Endothelial cell of umbilical vein (primary cell): ENCODE measurements at regions not wholly inside any gene's neighbourhood (a gene's known extent, or its start where the extent isn't known, plus 50 kb on each side); places are given as distances from the start of the nearest gene placed in this dataset.

Experiments
- BruUV-seq: library from RNA; stranded (reverse); fragments of 400-500 nt; replicated peaks from 2 replicates; lab custom pipeline; 2021; lab: Mats Ljungman, UMichigan
- CTCF ChIA-PET: fragments of 300-600, 350-600 bp; sonication (Branson Sonifier 250); formaldehyde crosslinking; loops from one replicate; lab custom pipeline; 2021; ENCODE audit warnings: antibody characterized with exemption, inconsistent platforms; lab: Charles Lee
- POLR2A ChIA-PET: fragments of 300-600, 350-600 bp; sonication (Branson Sonifier 250); formaldehyde crosslinking; loops from one replicate; lab custom pipeline; 2021; ENCODE audit warnings: antibody characterized with exemption, inconsistent platforms; lab: Charles Lee
- DNase-seq: peaks from one replicate; pipeline ENCODE4 v3.0.0-alpha.2; 2011; ENCODE audit warnings: low read depth, low spot score
- FAIRE-seq: peaks from 2 replicates; lab custom pipeline; 2011; peaks lifted over from hg19 to GRCh38; lab: Jason Lieb, UNC
- H2AFZ ChIP-seq: 2 replicates; pipeline ENCODE4 v1.6.0; 2012; ENCODE audit warnings: low read depth, low read length, control low read depth, inconsistent platforms
- H3K27ac ChIP-seq: 2 replicates; pipeline ENCODE4 v1.5.1; 2011; ENCODE audit warnings: low read depth, mild to moderate bottlenecking, control low read depth, low read length, moderate library complexity; ENCODE audit not compliant: insufficient read depth
- H3K27me3 ChIP-seq, 2 experiments: 2 replicates each; pipeline versions ENCODE4 v1.6.0 to v1.6.1; 2011; ENCODE audit warnings: low read length in 2 of 2, mixed read lengths in 1 of 2; ENCODE audit not compliant: control insufficient read depth in 2 of 2, insufficient read depth in 2 of 2
- H3K36me3 ChIP-seq, 2 experiments: 2 replicates in 1 of 2; 3 replicates in 1 of 2; pipeline ENCODE4 v1.5.1; 2011; ENCODE audit warnings: low read length in 2 of 2, mild to moderate bottlenecking in 1 of 2, moderate library complexity in 1 of 2; ENCODE audit not compliant: control insufficient read depth in 2 of 2, insufficient read depth in 2 of 2; ENCODE audit errors: extremely low read depth in 1 of 2
- H3K4me1 ChIP-seq: 3 replicates; pipeline ENCODE4 v1.5.1; 2011; ENCODE audit warnings: mild to moderate bottlenecking, low read length; ENCODE audit not compliant: control insufficient read depth, insufficient read depth; ENCODE audit errors: extremely low read depth
- H3K4me2 ChIP-seq: 2 replicates; pipeline ENCODE4 v1.6.1; 2011; ENCODE audit warnings: low read length, control low read depth, mixed read lengths; ENCODE audit not compliant: insufficient read depth
- H3K4me3 ChIP-seq, 3 experiments: fragments of 200-600 bp in 1 of 3; sonication (generic), shearing (Covaris generic) in 1 of 3; replicated peaks in 1 of 3; 2 replicates each; pipeline ENCODE4 v1.5.1; 2011 to 2016; ENCODE audit warnings: control low read depth in 3 of 3, low read length in 3 of 3, mild to moderate bottlenecking in 2 of 3, inconsistent platforms in 1 of 3, low read depth in 1 of 3, moderate library complexity in 1 of 3; ENCODE audit not compliant: insufficient read depth in 1 of 3
- H3K79me2 ChIP-seq: 2 replicates; pipeline ENCODE4 v1.6.0; 2012; ENCODE audit warnings: low read length, inconsistent platforms; ENCODE audit not compliant: control insufficient read depth, insufficient read depth
- H3K9ac ChIP-seq: replicated peaks from 2 replicates; pipeline ENCODE3; 2011; ENCODE audit warnings: low read length, control low read depth; ENCODE audit not compliant: insufficient read depth; ENCODE audit errors: extremely low read depth
- H3K9me1 ChIP-seq: replicated peaks from 3 replicates; pipeline ENCODE4 v1.6.0; 2011; ENCODE audit warnings: mild to moderate bottlenecking, low read length; ENCODE audit not compliant: control insufficient read depth, insufficient read depth; ENCODE audit errors: extremely low read depth
- H3K9me3 ChIP-seq: replicated peaks from 2 replicates; pipeline ENCODE4 v1.5.1; 2012; ENCODE audit warnings: low read length, inconsistent platforms; ENCODE audit not compliant: control insufficient read depth, insufficient read depth
- H4K20me1 ChIP-seq: replicated peaks from 2 replicates; pipeline ENCODE3; 2011; ENCODE audit warnings: mild to moderate bottlenecking, low read length; ENCODE audit not compliant: control insufficient read depth, insufficient read depth; ENCODE audit errors: extremely low read depth
- CTCF ChIP-seq, 2 donors: IDR thresholded peaks; 1 replicate in 1 of 2; 2 replicates in 1 of 2; pipeline ENCODE4 v1.5.1; 2011; ENCODE audit warnings: low read length in 2 of 2, mild to moderate bottlenecking in 2 of 2, moderate library complexity in 2 of 2, control low read depth in 1 of 2, inconsistent platforms in 1 of 2, low read depth in 1 of 2; ENCODE audit not compliant: insufficient read depth in 1 of 2; ENCODE audit errors: extremely low read depth in 1 of 2
- EZH2 ChIP-seq: IDR thresholded peaks from 2 replicates; pipeline ENCODE4 v1.6.1; 2012; ENCODE audit warnings: borderline replicate concordance, low read depth, mild to moderate bottlenecking, moderate library complexity, low read length, inconsistent platforms; ENCODE audit not compliant: severe bottlenecking
- FOS ChIP-seq: IDR thresholded peaks from 2 replicates; pipeline ENCODE4 v1.6.1; 2011; ENCODE audit warnings: mild to moderate bottlenecking, low read length, moderate library complexity, borderline replicate concordance; ENCODE audit not compliant: insufficient read depth
- GATA2 ChIP-seq: IDR thresholded peaks from 2 replicates; pipeline ENCODE4 v1.7.0; 2011; ENCODE audit warnings: low read depth, mild to moderate bottlenecking, moderate library complexity, mixed read lengths, low read length; ENCODE audit not compliant: insufficient read length, insufficient read depth
- JUN ChIP-seq: IDR thresholded peaks from 2 replicates; pipeline ENCODE4 v1.6.1; 2011; ENCODE audit warnings: borderline replicate concordance, low read depth; ENCODE audit not compliant: insufficient read length, insufficient read depth
- MYC ChIP-seq: IDR thresholded peaks from one replicate; pipeline ENCODE4 v1.6.1; 2011; ENCODE audit warnings: mild to moderate bottlenecking, low read depth, low read length
- POLR2A ChIP-seq: IDR thresholded peaks from 2 replicates; pipeline ENCODE4 v1.6.1; 2012; ENCODE audit warnings: low read depth, mild to moderate bottlenecking, control low read depth, low read length
- POLR2AphosphoS5 ChIP-seq: IDR thresholded peaks from 2 replicates; pipeline ENCODE4 v1.6.1; 2012; ENCODE audit warnings: low read depth, mild to moderate bottlenecking, control low read depth, low read length, moderate library complexity; ENCODE audit not compliant: insufficient read depth
- dilution Hi-C: fragments of 300-500 bp; cut with MboI; formaldehyde crosslinking; loops from one replicate; pipeline ENCODE4 v1.15.0; 2019; ENCODE audit warnings: low sequenced_read_pairs; ENCODE audit not compliant: extremely low pct_ligation_motif_present
- intact Hi-C: fragments of 100-400 bp; cut with micrococcal nuclease; formaldehyde crosslinking; loops from one replicate; pipeline ENCODE4 v1.10.0; 2022
- TF ChIP-seq, protein P1 (sequence below): IDR thresholded peaks from 2 replicates; pipeline ENCODE4 v1.6.1; 2011; ENCODE audit not compliant: insufficient read depth, insufficient read length

DNA sequence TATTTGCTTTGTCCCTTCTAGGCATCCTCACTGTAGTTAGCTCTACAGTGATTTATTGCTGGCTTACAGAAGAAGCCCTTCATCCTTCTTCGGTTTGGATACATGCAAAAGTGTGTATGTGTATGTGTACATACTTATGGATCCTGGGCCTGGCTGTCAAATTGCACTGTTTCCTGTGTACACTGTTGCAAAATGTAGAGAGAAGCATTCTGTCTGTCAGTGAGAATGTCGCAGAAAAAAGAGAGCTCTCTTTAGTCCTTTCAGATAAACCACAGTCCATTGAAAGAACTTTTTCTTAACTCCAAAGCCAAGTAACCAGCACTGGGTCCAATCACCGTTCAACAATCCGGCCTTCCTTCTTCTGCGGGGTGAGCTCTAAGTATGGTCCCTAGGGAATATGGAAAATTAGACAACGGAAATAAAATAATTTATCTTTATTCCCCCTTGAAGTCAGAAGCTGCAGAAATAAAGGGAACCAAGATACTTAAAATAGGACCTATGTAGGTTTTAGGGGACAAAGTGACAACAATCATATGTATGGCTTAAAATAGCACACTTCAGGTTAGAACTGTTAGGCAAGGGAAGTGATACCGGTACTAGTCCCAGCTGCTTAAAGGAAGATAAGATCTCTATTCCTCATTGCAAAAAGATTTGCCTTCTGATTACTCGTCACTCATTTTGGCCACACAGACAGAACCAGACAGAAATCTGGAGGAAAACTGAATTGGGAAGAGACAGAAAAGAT, 107.0 kb downstream of the CD83 start:
- no peaks in the 10 kb centered on the region for H3K79me2 ChIP-seq
- dilution Hi-C loops, result no loop called here
- intact Hi-C loops, result no loop called here
- H3K9ac ChIP-seq, result no peak overlapping the region
- no TSS peak for BruUV-seq
- no peak overlapping the region for H2AFZ ChIP-seq
- H3K36me3 ChIP-seq, result no peaks in the 10 kb centered on the region
- H3K4me3 ChIP-seq, result no peak overlapping the region
- CTCF ChIA-PET, result no interaction called here
- no peak overlapping the region for H3K4me2 ChIP-seq
- H3K9me3 ChIP-seq, result no peaks in the 10 kb centered on the region
- no peaks in the 10 kb centered on the region for H3K27me3 ChIP-seq
- H4K20me1 ChIP-seq, result no peaks in the 10 kb centered on the region
- FAIRE-seq, result no peak
- no peaks in the 10 kb centered on the region for H3K9me1 ChIP-seq
- TF ChIP-seq MYC (no peak), EZH2 (no peak), JUN (no peak), CTCF (IDR thresholded peaks at IDR 0.05; ENCODE audit: extremely low read depth in 1 of 2, insufficient read depth in 1 of 2, low read depth in 1 of 2, low read length in 2 of 2) (no peak), POLR2AphosphoS5 (no peak), GATA2 (no peak), FOS (no peak), POLR2A (no peak)
- TF ChIP-seq, protein P1, sequence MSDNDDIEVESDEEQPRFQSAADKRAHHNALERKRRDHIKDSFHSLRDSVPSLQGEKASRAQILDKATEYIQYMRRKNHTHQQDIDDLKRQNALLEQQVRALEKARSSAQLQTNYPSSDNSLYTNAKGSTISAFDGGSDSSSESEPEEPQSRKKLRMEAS, result no peak
- POLR2A ChIA-PET, result no interaction called here
- no peak for DNase-seq
- no peak overlapping the region for H3K27ac ChIP-seq
- H3K4me1 ChIP-seq, result no peaks in the 10 kb centered on the region
